ENCODE measurements at regions not wholly inside any gene's neighbourhood (a gene's known extent, or its start where the extent isn't known, plus 50 kb on each side); places are given as distances from the start of the nearest gene placed in this dataset.

DNA sequence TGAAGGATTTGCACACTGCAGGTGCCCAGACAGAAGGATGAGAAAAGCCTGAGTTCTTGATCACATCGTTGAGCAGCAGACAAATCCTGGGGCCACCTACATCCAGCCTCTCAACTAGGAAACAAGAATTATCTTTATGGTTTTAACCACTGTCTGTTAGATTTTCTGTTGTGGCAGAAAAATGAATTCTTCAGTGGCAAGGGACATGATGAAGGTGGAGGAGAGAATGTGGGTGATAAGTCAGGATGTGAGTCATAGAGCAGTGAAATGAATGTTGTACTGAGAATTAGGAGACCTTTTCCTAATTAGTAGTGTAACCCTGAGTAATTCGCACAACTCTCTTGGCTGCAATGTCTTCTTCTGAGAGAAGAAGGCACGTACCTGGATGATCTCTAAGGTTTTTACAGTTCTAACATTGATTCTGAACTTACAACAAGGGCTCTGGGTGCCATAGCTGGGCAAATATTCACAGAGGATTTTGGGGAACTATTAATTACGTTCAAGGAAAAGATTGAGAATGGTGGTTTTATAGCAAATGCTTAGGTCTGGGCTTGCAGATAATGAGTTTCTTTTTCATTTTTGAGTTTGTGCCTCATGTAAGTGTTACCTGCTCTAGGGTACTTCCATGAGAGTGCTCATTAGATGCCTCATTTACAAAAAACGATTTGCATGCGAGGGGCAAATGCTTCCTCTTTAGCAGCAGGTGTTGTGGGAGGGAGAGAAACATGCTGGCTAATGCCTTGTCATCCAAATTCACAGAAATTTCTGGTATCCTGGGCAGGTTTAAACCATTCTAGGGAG, 111.0 kb upstream of the KL start:
- no peak for DNase-seq (ENCODE audit: low read depth)

DNA sequence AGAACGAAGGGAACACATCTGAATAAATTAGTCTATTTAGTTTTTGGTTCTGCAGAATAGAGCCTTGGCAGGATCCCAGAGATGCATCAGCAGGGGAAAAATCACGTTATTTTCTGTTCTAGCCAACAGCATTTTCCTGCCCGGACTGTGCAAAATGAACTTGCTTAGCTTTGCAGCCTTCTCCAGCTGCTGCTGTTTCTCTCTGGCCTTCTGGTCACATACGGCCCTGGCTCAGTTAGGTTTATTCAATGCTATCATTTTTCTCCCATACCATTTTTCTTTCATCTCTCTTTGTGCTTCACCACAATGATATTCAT, 110.4 kb upstream of the KL start:
- peak; percentile 50 for DNase-seq (ENCODE audit: low read depth)

DNA sequence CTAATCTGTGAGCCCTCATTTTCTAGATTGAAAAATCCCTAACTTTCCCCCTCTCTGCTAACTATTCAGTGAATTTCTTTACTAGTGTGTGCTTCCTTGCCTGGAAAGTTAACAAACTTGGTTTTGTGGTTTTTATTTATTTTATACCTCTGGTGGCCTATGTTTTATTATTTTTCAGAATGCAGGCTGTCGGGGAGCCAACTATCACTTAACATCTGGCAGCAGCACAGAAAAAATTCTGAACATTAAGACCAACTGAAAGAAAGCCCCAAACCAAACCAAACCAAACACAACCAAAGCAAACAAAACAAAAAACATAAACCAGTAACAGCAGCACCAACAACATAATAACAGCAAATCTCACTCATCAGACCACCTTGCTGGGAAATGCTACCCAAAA, 109.0 kb upstream of the KL start:
- peak; percentile 17 for DNase-seq (ENCODE audit: low read depth)

DNA sequence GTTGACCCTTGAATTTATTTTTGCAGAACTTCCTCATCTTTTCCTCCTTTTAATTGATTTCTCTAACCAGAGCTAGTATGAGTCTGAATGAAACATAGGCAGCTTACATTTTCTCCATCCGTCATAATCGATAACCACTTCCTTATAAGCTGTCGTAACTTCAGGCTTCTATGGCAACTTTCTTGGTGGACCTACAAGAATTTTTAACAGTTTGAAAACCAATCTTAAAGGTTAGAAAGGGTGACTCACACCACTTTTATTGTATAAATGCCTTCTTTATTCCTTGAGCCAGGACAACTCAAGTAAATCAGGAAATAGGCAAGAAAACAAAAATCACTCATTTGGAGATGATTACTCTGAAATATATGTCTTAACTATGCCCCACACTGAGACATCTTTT, 105.7 kb upstream of the KL start:
- DNase-seq (ENCODE audit: low read depth) = no peak

DNA sequence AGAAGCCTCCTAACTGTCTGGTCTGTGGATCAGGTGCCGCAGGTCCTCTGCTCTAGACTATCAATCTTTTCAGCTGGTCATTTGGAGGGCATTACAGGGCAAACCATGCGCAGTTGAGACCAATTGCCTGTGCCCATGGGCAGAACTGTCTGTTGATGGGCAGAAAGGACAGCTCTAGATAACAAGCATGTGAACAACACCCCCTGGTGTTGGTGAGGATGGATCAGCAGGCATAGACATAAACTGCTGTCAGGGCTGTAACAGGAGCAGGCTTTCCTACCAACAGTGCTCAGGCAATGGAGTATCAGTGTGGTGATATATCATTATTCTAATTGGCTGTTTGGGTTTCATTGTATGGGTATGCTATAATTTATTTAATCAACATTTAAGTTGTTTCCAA, 104.7 kb upstream of the KL start:
- DNase-seq (ENCODE audit: low read depth) = peak; percentile 66

DNA sequence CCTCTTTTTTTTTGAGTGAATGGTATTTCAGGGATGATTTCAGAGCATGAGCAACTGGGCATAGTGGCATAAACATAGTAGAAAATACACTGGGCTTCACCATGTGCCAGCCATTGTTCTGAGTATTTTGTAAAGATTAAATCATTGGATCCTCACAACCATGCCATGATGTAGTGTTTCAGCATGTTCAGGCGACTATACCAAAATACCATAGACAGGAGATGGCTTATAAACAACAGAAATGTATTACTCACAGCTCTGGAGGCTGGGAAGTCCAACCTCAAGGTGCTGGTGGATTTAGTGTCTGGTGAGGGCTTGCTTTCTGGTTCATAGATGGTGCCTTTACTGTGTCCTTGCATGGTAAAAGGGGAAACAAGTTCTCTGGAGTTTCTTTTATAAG, 101.5 kb upstream of the KL start:
- no peak for DNase-seq (ENCODE audit: low read depth)

DNA sequence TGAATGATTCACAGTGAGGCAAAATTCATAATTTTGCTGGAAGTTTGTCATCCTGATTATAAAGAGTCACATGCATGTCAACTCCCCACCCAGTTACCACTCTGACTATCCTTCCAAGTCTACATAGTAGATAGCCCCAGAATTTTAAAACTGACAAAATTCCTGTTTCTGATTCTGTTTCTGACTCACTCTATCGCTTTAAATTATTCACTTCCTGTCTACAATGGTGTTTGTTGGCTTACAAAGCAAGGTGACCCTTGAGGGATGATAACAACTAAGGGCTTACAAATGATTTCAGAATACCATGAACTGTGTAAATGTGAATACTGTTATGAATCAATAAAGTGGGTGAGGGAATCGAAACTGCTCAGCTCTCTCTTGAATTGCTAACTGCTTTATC, 98.7 kb upstream of the KL start:
- DNase-seq (ENCODE audit: low read depth) = no peak

DNA sequence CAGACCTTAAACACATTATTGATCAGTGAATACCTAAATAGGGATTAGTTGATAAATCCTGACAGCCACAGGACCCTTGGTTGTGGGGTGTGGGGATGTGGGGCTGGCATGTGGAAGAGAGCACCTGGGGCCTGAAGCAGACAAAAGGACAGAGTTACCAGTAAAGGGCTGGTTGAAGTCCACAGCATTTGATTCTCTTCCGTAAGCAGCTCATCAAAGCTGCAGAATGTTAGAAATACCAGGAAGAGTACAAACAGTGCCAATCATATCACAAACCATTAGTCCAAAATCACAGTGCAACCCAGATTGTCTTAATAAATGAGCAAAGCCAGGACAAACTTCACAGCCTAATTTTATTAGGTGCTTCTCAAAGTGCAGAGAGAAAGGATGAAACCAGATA, 92.5 kb upstream of the KL start:
- DNase-seq (ENCODE audit: low read depth) = no peak

DNA sequence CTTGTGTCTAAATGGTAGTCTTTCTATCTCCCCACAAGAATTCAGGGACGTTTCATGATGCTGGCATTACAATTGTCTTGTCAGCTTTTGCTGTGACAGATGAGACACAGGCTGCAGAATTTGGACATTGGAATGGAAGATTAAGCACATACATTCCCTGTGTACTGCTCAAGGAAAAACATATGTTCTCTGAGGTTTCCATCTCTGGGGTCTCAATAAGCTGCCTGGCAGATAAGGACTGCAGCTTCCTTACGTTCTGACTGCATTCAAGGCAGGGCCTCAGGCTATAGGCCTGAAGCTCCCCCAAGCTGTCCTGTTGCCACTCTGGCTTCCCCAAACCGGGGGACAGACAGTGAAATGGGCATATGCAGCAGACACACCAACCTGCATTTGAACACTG, 91.3 kb upstream of the KL start:
- DNase-seq (ENCODE audit: low read depth) = no peak

DNA sequence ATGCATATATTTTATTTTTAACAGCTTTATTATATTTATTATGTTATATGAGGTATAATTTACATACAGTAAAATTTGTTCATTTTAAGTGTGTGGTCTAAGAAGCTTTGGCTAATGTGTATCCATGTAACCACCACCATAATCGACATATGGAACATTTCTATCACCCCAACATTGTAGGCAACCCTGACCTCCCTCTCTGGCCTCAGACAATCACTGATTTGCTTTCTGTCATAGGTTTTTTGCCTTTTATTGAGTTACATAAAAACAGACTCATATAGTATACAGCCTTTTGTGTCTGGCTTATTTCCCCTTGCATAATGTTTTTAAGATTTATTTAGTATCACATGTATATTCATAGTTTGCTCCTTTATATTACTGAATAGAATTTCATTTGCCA, 90.7 kb upstream of the KL start:
- no peak for DNase-seq (ENCODE audit: low read depth)

DNA sequence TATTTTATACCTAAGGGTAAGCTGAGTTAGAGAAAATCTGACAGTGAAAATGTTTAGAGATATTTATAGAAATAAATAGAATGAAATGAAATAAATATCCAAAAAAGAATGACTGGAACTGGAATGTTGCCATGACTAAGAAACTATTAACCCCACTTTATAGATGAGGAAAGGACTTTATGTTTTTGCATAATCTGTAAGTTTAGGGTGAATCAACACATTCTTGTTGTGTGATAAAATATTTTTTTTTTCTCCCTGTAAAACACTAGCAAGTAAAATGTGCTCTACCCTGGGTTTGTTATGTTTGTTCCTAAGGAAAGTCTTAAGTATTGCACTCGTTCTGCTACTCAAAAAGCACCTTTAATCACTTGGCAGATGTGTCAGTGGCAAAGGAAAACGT, 83.8 kb upstream of the KL start:
- no peak for DNase-seq (ENCODE audit: low read depth)

DNA sequence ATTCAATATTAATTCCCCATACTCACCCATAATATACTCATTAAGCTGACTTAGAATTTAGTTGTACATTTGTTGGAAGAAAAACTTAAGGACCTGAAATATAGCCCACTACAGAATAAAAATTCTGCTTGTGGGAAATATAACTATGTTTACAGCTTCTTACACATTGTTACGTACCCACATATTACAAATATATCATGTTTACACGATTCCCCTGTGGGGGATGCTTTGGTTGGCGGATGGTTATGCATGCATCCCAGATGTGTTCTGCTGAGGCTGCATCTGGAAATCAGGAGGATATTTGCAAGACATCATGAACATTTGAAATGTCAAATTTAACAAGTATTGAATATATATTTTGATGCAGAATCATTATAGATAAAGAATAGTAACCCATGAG, 79.5 kb upstream of the KL start:
- DNase-seq (ENCODE audit: low read depth) = no peak

DNA sequence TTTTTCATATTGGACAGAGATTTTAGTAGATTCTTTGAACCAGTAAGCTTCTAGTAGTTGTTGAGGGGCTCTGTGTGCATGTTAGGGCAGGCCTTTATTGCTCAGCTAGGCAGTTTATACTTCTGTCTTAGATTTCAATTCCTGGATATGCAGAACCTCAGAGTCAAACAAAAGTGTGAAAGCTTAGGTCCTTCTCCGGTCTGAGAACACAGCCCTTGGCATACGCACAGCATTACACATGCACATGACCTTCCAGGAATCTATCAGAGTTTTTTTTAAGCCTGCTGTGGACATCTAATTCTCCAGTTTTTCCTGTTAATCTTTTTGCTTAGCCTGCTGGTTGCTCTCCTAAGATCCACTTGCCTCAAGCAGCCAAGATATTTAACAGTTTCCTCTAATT, 77.9 kb upstream of the KL start:
- no peak for DNase-seq (ENCODE audit: low read depth)

DNA sequence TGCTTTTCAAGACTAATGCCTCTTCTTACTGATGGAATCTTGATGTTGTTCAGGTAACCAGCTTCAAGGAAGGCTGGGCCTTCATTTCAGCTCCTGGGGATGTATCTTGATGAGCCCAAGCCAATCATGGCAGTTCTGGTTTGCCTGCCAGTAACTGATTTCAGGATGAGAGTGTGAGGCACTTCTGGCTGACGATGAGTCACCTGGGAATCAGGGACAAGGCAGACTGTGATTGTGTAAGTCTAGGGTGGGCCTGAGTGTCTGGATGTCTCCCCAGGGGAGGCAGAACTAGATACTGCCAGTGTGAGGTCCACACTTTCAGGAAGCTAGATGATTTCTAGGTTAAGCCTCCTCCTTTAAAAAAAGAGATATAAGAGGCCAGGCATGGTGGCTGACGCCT, 77.3 kb upstream of the KL start:
- peak; percentile 1 for DNase-seq (ENCODE audit: low read depth)

DNA sequence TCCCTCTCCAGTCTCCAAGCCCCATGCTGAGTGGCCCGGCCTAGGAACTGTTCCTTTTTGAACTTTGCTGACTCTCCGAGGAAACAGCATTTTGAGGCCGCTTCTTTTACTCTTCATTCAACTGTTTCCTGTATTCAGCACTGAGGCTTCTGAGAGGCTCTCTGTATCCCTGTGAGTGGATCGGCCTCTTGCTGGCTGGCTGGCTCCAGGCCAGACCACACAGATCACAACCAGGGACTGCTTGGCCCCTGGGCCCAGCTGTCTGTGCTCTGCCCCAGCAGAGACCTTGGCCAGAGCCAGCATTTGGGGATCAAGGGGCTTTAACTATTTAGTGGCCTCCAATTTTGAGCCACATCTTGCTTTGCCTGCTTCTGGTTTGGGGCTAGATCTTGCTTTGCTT, 75.6 kb upstream of the KL start:
- DNase-seq (ENCODE audit: low read depth) = peak; percentile 84

DNA sequence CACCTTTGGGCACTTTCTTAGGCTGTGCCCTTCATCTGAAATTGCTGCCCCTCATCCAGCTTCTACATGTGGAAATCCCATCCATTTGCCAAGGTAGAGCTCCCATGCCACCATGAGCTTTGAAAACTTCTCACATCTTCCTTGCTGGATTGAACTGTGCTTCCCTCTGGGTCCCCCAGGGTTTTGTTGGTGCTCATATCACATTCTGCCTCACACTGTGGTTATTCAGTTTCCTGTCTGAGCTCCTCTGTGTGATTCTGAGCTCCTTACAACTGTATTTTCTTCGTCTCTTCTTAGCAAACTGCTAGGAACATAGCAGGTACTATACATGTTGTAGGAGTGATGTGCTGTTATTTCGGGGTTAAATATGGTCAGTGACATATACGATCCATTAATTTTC, 74.9 kb upstream of the KL start:
- DNase-seq (ENCODE audit: low read depth) = no peak

DNA sequence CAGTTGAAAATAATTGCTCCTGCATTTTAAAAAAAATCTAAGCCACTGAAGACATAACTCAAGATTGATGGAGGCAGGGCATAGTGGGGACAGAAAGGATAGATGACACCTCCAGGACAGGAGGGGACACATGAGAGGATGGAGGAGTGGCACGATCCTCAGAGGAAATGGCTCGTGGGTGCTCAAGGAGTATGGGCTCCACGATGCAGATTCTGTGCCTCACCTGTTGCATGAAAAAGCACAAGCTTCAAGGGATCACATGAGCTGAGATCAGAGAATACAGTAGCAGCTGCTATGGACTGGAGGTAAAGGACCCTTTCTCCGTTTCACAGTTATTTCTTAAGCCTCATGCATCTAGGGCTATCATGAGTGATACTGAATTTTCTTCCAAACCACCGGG, 69.7 kb upstream of the KL start:
- DNase-seq (ENCODE audit: low read depth) = no peak

DNA sequence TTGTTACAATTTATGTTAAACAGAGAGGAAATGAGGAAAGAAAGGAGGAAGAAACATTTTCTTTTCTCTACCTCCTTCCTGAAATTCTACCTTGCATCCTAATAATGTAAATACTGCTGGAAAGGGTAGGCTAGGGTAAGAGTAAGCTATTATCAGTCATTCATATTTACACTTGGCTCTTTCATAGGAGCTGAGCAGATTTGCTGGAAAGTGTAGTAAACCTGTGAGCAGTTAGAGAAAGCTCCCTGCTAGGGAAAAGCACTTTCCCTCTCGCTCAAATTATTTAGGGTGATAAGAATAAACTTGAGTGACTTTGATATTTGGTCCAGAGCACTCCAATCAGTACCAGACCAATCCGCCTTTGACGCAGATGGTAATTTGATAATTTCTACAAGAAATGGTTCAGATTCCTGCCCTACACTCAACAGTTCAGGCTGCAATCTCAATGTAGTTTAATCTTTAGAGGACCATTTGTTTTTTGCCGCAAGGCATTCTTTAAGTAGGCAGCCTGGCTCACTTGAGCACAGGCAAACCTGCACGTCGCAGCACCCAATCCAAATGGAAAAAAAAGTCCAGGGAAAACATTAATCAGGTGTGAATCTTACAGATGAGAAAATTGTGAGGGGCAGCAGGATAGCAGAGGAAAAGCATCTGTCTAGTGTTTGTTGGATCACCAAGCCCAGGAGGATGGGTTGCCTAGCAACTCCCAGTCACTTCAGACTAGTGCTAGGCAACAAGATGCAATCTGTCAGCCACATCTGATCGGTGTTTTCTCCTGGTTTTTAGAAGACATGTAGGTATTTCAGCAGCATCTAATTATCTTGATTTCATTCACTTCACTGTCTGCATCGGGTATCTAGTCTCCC, 68.6 kb upstream of the KL start:
- DNase-seq (ENCODE audit: low read depth) = peak; percentile 3

DNA sequence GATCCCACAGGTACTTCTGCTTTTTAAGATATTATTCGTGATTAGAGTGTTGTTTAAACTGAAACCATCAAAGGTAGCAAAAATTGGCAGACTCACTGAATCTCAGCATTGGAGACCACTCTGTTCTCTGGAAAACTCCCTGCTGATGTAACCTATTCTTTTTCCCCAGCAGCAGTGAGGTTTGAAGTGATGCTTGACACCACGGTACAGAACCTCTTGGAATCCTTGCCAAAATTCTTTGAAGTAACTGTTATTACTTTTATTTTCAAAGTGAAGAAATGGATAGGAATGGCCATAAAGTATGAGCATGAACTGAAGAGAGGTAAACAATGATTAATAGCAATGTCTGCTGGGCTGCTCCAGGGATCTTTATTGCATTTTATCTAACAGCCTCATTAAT, 66.4 kb upstream of the KL start:
- no peak for DNase-seq (ENCODE audit: low read depth)

DNA sequence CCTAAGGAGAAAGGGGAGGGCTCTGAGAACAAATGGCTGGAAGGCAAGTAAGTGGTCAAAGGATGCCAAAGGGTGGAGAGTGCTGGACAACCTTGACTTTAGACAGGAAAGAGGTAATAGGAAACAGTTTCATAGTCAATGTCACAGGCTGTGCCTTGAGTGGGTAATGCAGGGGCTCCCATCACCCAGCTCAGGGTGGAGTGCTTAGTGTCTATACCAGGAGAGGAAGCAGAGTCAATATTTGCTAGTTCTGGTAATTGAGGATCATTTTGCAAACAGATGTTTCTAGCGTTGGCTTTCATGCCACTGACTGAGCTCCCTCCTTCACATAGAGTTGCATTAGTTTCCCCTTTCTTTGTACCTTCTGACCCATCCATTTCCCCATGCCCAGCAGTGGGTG, 64.6 kb upstream of the KL start:
- no peak for DNase-seq (ENCODE audit: low read depth)

DNA sequence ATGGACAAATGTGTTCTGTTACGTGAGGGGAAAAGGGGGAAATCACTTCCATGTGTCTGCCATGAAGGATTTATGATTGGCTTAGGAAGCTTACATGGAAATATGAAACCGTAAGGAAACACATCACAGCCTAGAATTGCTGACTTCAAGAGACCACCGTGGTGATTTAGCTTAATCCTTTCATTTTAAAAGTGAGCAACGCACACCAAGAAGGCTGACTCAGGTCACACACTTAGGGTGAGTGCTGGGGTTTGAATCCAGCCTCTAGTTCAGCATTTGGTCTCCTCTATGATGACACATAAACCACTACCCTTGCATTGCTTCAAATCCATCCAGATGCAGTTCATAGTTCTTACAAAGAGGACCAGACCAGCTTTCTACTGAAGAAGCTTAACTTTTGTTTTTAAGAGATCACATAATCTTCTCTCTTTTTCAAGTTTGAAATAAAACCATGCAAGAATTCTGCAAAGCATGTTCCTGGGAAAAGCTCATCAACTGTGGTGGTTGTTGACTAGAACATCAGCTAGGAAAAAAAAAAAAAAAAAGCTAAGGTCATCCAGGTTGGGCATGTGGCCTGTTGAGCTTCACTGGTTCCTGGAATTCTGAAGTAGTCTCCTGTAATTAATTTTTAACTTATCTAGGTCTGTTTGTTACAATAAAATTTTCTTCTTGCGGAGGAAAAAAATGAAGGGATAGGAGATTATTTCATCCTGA, 60.2 kb upstream of the KL start:
- DNase-seq (ENCODE audit: low read depth) = no peak

DNA sequence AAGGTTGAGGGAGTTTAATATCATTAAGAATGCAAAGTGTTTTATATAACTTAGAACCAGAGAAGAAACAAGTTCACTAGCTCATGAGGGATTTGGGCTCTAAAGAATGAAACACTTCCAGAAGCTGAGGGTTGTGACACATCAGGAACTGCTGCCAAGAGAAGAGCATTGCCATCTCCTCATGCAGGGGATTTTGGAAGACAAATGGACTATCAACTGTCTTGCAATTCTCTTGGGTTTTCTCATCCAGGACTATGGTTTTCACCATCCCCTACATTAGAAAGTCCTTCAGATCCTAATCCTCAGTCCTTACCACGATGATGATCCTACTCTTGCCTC, 59.7 kb upstream of the KL start:
- no peak for DNase-seq (ENCODE audit: low read depth)

DNA sequence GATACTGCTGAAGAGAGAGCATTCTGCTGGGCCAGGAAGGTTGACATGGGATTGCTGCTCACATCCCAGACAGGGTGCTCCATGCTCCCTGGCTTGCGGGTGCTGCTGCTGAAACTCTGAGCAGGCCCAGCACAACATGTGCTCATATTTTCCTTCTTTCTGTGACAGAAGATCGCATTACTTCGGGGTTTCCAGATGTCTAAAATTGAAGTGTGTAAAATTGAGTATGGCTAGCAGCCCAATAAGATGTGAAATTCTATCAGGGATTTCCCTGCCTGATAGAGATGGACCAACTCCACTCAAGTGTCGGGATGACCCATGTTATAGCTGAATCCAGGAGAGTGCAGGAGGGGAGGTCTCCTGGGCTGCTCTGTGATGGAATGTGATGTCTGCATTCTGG, 55.6 kb upstream of the KL start:
- DNase-seq (ENCODE audit: low read depth) = no peak

All from myocyte (in vitro differentiated cells).